DND-41 (cell line): ENCODE measurements at regions not wholly inside any gene's neighbourhood (a gene's known extent, or its start where the extent isn't known, plus 50 kb on each side); places are given as distances from the start of the nearest gene placed in this dataset.

ENCODE experiments used
- ATAC-seq: fragments of 200-7000 bp; cut with Tn5 transposase; 3 replicates; pipeline ENCODE4 v1.9.1; 2021; ENCODE audit warnings: low read depth; ENCODE audit not compliant: insufficient read depth
- DNase-seq: peaks from one replicate; pipeline ENCODE4 v3.0.0-alpha.2; 2020
- H2AFZ ChIP-seq: 2 replicates; pipeline ENCODE4 v1.6.0; 2012; ENCODE audit warnings: low read depth, low read length
- H3K27ac ChIP-seq: 2 replicates; pipeline ENCODE4 v1.5.1; 2012; ENCODE audit warnings: low read length, inconsistent platforms
- H3K27me3 ChIP-seq: fragments of 200-600 bp; sonication (generic); 2 replicates; pipeline ENCODE4 v1.6.0; 2012; ENCODE audit warnings: low read length, mild to moderate bottlenecking, inconsistent platforms; ENCODE audit not compliant: insufficient read depth, poor library complexity
- H3K36me3 ChIP-seq: 2 replicates; pipeline ENCODE4 v1.5.1; 2012; ENCODE audit warnings: low read length, inconsistent platforms; ENCODE audit not compliant: insufficient read depth
- H3K4me1 ChIP-seq: 2 replicates; pipeline ENCODE4 v1.5.1; 2012; ENCODE audit warnings: mild to moderate bottlenecking, low read length; ENCODE audit not compliant: insufficient read depth
- H3K4me2 ChIP-seq: 2 replicates; pipeline ENCODE4 v1.6.0; 2012; ENCODE audit warnings: mild to moderate bottlenecking, moderate library complexity, low read length, inconsistent platforms; ENCODE audit not compliant: insufficient read depth
- H3K4me3 ChIP-seq, 2 experiments: fragments of 200-600 bp in 1 of 2; shearing (Covaris generic) in 1 of 2; 2 replicates each; pipeline ENCODE4 v1.5.1; 2012 to 2016; ENCODE audit warnings: inconsistent platforms in 2 of 2, low read length in 2 of 2, mild to moderate bottlenecking in 2 of 2, low read depth in 1 of 2, moderate library complexity in 1 of 2
- H3K79me2 ChIP-seq: 2 replicates; pipeline ENCODE4 v1.6.0; 2012; ENCODE audit warnings: low read length, inconsistent platforms; ENCODE audit not compliant: insufficient read depth
- H3K9ac ChIP-seq: 2 replicates; pipeline ENCODE4 v1.6.0; 2012; ENCODE audit warnings: low read depth, mild to moderate bottlenecking, inconsistent platforms, low read length, moderate library complexity
- H3K9me3 ChIP-seq: 2 replicates; pipeline ENCODE4 v1.5.1; 2012; ENCODE audit warnings: low read length, moderate library complexity, mild to moderate bottlenecking, inconsistent platforms; ENCODE audit not compliant: insufficient read depth, severe bottlenecking
- H4K20me1 ChIP-seq: 2 replicates; pipeline ENCODE4 v1.6.0; 2012; ENCODE audit warnings: low read length; ENCODE audit not compliant: insufficient read depth
- CTCF ChIP-seq: IDR thresholded peaks from 2 replicates; pipeline ENCODE4 v1.5.1; 2012; ENCODE audit warnings: borderline replicate concordance, low read length, moderate library complexity, mild to moderate bottlenecking; ENCODE audit not compliant: poor library complexity, severe bottlenecking; ENCODE audit errors: extremely low read depth
- EZH2 ChIP-seq: IDR thresholded peaks from 3 replicates; pipeline ENCODE4 v1.6.1; 2012; ENCODE audit warnings: borderline replicate concordance, low read depth, mild to moderate bottlenecking, moderate library complexity, low read length, inconsistent platforms; ENCODE audit not compliant: severe bottlenecking

GRCh38 chr20:56922497-56922896 lies 293.4 kb downstream of the TFAP2C start:
- Histone ChIP-seq H2AFZ (no peak overlapping the region), H3K79me2 (no peaks in the 10 kb centered on the region), H3K36me3 (no peaks in the 10 kb centered on the region), H3K9ac (no peak overlapping the region), H3K4me1 (no peaks in the 10 kb centered on the region), H3K4me3 (no peak overlapping the region), H4K20me1 (no peaks in the 10 kb centered on the region), H3K27ac (no peak overlapping the region), H3K9me3 (no peaks in the 10 kb centered on the region), H3K27me3 (peaks cover 4% of the 10 kb centered on the region), H3K4me2 (no peak overlapping the region)
- ATAC-seq: no peak
- no peak for DNase-seq
- TF ChIP-seq EZH2 (no peak), CTCF (no peak)

DNA sequence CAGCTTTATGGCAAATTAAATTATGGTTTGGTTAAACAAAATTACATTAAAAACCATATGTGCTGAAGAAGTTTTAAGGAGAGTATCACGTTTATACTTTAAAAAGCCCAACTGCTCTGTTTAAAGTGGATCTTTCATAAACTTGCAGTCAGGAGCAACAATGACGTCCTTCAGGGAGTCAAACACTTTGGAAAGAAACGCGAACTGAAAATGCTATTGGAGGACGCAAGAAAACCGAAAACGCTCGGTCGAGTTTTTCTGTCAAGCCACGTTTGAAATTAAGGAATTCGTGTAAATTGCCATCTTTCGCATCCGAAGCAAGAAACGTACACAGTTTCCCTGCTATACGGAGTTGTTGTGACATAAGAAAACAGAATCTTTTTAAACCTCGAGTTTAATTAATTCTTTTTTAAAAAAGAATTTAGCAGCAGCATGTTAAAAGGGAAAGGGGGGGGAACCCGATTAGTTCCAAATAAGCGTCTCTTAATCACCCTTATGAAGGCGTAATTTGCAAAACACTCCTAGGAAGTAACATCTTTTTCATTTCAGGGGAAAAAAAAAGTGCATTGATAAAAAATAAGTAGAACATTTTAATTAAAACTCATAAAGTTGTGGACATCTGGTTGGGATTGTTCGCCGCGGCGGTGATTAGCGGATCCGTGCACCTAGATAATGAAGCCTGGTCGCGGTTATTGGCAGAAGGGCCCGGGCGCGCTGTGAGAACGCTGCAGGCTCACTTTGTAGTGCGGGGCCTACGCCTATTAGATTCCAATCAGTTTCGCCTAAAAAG lies 295.4 kb downstream of the TFAP2C start:
- H3K4me1 ChIP-seq: no peaks in the 10 kb centered on the region
- no peaks in the 10 kb centered on the region for H3K9me3 ChIP-seq
- no peaks in the 10 kb centered on the region for H3K79me2 ChIP-seq
- H3K4me2 ChIP-seq: no peak overlapping the region
- no peak overlapping the region for H3K9ac ChIP-seq
- peaks cover 11% of the 10 kb centered on the region for H3K27me3 ChIP-seq
- DNase-seq: no peak
- H3K4me3 ChIP-seq: no peak overlapping the region
- TF ChIP-seq EZH2 (no peak), CTCF (no peak)
- ATAC-seq: no peak
- no peaks in the 10 kb centered on the region for H3K36me3 ChIP-seq
- no peaks in the 10 kb centered on the region for H4K20me1 ChIP-seq
- no peak overlapping the region for H3K27ac ChIP-seq
- H2AFZ ChIP-seq: no peak overlapping the region

DNA sequence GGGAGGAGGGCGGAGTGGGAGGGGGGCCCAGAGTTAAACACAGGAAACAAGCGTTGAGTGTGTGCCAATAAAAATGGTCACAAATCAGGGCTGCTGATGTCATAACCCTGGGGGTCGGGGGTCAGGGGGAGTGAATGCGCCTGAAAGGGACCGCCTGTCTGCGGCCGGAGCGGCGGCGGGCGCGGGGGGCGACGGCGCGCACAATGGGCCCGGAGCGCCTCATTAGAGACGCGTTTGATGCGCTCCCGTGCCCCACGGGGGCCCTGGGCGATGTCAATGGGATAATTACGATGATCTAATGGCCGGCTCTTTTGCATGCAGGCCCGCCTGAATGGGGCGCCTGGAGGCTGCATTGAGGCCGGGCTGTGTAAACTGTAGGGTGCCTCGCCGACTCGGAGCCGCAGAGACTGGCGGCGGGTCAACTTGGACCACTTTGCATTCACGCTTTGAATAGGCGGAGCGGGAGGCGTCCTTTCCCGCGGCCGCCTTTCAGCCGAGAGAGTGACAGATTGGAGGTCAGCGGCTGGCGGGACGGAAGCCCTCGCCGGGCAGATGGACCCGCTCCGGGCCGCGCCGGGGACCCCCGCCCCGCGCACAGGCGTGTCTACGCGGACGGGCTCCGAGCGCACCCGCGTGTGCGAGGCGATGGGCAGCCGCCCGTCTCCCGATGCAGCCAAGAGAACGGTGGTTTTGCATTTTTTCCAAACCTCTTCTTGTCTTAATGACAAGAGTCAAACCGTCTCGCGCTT lies 296.1 kb downstream of the TFAP2C start:
- H3K4me1 ChIP-seq: no peaks in the 10 kb centered on the region
- H3K27ac ChIP-seq: no peak overlapping the region
- no peak for DNase-seq
- TF ChIP-seq EZH2: no peak
- TF ChIP-seq CTCF: no peak
- H3K9me3 ChIP-seq: no peaks in the 10 kb centered on the region
- peaks cover 11% of the 10 kb centered on the region for H3K27me3 ChIP-seq
- no peak overlapping the region for H3K4me2 ChIP-seq
- no peaks in the 10 kb centered on the region for H4K20me1 ChIP-seq
- ATAC-seq: no peak
- no peak overlapping the region for H3K9ac ChIP-seq
- no peak overlapping the region for H3K4me3 ChIP-seq
- H3K79me2 ChIP-seq: no peaks in the 10 kb centered on the region
- no peaks in the 10 kb centered on the region for H3K36me3 ChIP-seq
- H2AFZ ChIP-seq: no peak overlapping the region
